WI38 (cell line): ENCODE measurements at regions not wholly inside any gene's neighbourhood (a gene's known extent, or its start where the extent isn't known, plus 50 kb on each side); places are given as distances from the start of the nearest gene placed in this dataset.

Experiments used
- H3K4me3 ChIP-seq: 2 replicates; pipeline ENCODE4 v1.5.1; 2011; ENCODE audit warnings: low read depth, mild to moderate bottlenecking, control low read depth, low read length
- CTCF ChIP-seq: IDR thresholded peaks from 2 replicates; pipeline ENCODE4 v1.5.1; 2012; ENCODE audit warnings: low read depth, mild to moderate bottlenecking, control low read depth, low read length

GRCh38 chr5:164094291-164094690 is 588.9 kb downstream of the MAT2B start:
- no peak overlapping the region for H3K4me3 ChIP-seq
- TF ChIP-seq CTCF, result no peak

- no peak for TF ChIP-seq CTCF
- H3K4me3 ChIP-seq, result no peak overlapping the region
Measured at GRCh38 chr5:164097749-164098148, 592.3 kb downstream of the MAT2B start.

- TF ChIP-seq CTCF, result no peak
- no peak overlapping the region for H3K4me3 ChIP-seq
Measured at GRCh38 chr5:164098531-164098930, 593.1 kb downstream of the MAT2B start.

GRCh38 chr5:164098979-164099378 is 593.6 kb downstream of the MAT2B start:
- no peak for TF ChIP-seq CTCF

GRCh38 chr5:164115420-164115819 is 610.0 kb downstream of the MAT2B start:
- no peak overlapping the region for H3K4me3 ChIP-seq
- TF ChIP-seq CTCF, result no peak

More at GRCh38 chr5:164098979-164099378, 593.6 kb downstream of the MAT2B start:
- H3K4me3 ChIP-seq, result no peak overlapping the region

GRCh38 chr5:164119806-164120447 is 614.5 kb downstream of the MAT2B start:
- no peak overlapping the region for H3K4me3 ChIP-seq
- TF ChIP-seq CTCF, result no peak

GRCh38 chr5:164127527-164127926 is 622.1 kb downstream of the MAT2B start:
- no peak overlapping the region for H3K4me3 ChIP-seq
- no peak for TF ChIP-seq CTCF
